B cell (primary cell): ENCODE measurements at regions not wholly inside any gene's neighbourhood (a gene's known extent, or its start where the extent isn't known, plus 50 kb on each side); places are given as distances from the start of the nearest gene placed in this dataset.

ENCODE experiments used
- ATAC-seq: fragments of 200-7000 bp; cut with Tn5 transposase; one replicate; pipeline ENCODE4 v1.10.0; 2021; ENCODE audit warnings: low read depth, mild to moderate bottlenecking, moderate number of reproducible peaks, moderate library complexity
- CTCF ChIA-PET: fragments of 350-600 bp; sonication (Branson Sonifier 250); formaldehyde crosslinking; loops from one replicate; lab custom pipeline; 2021; ENCODE audit warnings: antibody characterized with exemption, inconsistent platforms; lab: Charles Lee
- POLR2A ChIA-PET: fragments of 350-600 bp; sonication (Branson Sonifier 250); formaldehyde crosslinking; loops from one replicate; lab custom pipeline; 2021; ENCODE audit warnings: antibody characterized with exemption; lab: Charles Lee
- DNase-seq: peaks from one replicate; pipeline ENCODE4 v3.0.0; 2013
- H2AFZ ChIP-seq: 2 replicates; pipeline ENCODE4 v1.6.1; 2012; ENCODE audit warnings: mild to moderate bottlenecking, low read depth, low read length; ENCODE audit not compliant: insufficient read depth, poor library complexity, severe bottlenecking
- H3K27ac ChIP-seq, 2 donors: 1 replicate in 1 of 2; 2 replicates in 1 of 2; pipeline ENCODE4 v1.5.1; 2012 to 2013; ENCODE audit warnings: low read length in 2 of 2, mild to moderate bottlenecking in 2 of 2, moderate library complexity in 1 of 2
- H3K27me3 ChIP-seq, 4 experiments: fragments of 200-600 bp in 1 of 4; sonication (generic) in 1 of 4; replicated peaks in 1 of 4; 1 replicate in 2 of 4; 2 replicates in 2 of 4; pipeline versions ENCODE4 v1.6.1 to v1.7.0; 2013 to 2016; ENCODE audit warnings: low read length in 3 of 4, mild to moderate bottlenecking in 2 of 4, mixed read lengths in 1 of 4, moderate library complexity in 1 of 4; ENCODE audit not compliant: insufficient read depth in 4 of 4, control insufficient read depth in 3 of 4; ENCODE audit errors: control extremely low read depth in 1 of 4
- H3K36me3 ChIP-seq, 2 experiments: replicated peaks in 1 of 2; 1 replicate in 1 of 2; 2 replicates in 1 of 2; pipeline versions ENCODE4 v1.6.1 to v1.7.1; 2013; ENCODE audit warnings: low read length in 1 of 2; ENCODE audit not compliant: insufficient read depth in 2 of 2, control insufficient read depth in 1 of 2; ENCODE audit errors: control extremely low read depth in 1 of 2, extremely low read depth in 1 of 2
- H3K4me1 ChIP-seq, 2 donors: fragments of 200-600 bp in 1 of 2; sonication (generic) in 1 of 2; 1 replicate in 1 of 2; 2 replicates in 1 of 2; pipeline versions ENCODE4 v1.5.1 to v1.6.1; 2013 to 2017; ENCODE audit warnings: low read length in 2 of 2; ENCODE audit not compliant: control insufficient read depth in 2 of 2, insufficient read depth in 2 of 2
- H3K4me2 ChIP-seq: replicated peaks from 2 replicates; pipeline ENCODE3; 2012; ENCODE audit warnings: mild to moderate bottlenecking, low read depth, low read length; ENCODE audit not compliant: poor library complexity, severe bottlenecking
- H3K4me3 ChIP-seq, 5 experiments: fragments of 200-600 bp in 1 of 5; sonication (generic) in 1 of 5; 1 replicate in 3 of 5; 2 replicates in 2 of 5; pipeline versions ENCODE4 v1.5.1 to v1.7.0; 2011 to 2016; ENCODE audit warnings: low read length in 4 of 5, mild to moderate bottlenecking in 4 of 5, low read depth in 2 of 5, control low read depth in 1 of 5, moderate library complexity in 1 of 5; ENCODE audit not compliant: insufficient read depth in 1 of 5; ENCODE audit errors: control extremely low read depth in 1 of 5, extremely low read depth in 1 of 5
- H3K79me2 ChIP-seq: fragments of 200-600 bp; sonication (generic); one replicate; pipeline ENCODE4 v1.6.0; 2016; ENCODE audit warnings: low read length; ENCODE audit not compliant: control insufficient read depth, insufficient read depth
- H3K9ac ChIP-seq: fragments of 200-600 bp; sonication (generic); 2 replicates; pipeline ENCODE4 v1.6.1; 2017; ENCODE audit warnings: mild to moderate bottlenecking, low read length, moderate library complexity
- H3K9me3 ChIP-seq, 3 donors: one replicate each; pipeline versions ENCODE4 v1.6.1 to v1.7.1; 2013; ENCODE audit warnings: low read length in 2 of 3; ENCODE audit not compliant: control insufficient read depth in 2 of 3, insufficient read depth in 1 of 3; ENCODE audit errors: control extremely low read depth in 1 of 3
- H4K20me1 ChIP-seq: 2 replicates; pipeline ENCODE4 v1.6.0; 2012; ENCODE audit warnings: mild to moderate bottlenecking, low read length; ENCODE audit not compliant: insufficient read depth, control insufficient read depth, poor library complexity, severe bottlenecking
- H3K27ac Mint-ChIP-seq: one replicate; pipeline ENCODE4 v1.8.0; 2021; ENCODE audit warnings: mixed read lengths
- H3K27me3 Mint-ChIP-seq: one replicate; pipeline ENCODE4 v1.8.0; 2021; ENCODE audit warnings: mixed read lengths
- H3K4me1 Mint-ChIP-seq: one replicate; pipeline ENCODE4 v1.8.0; 2021; ENCODE audit warnings: mixed read lengths
- H3K4me3 Mint-ChIP-seq: one replicate; pipeline ENCODE4 v1.8.0; 2021; ENCODE audit warnings: mixed read lengths
- H3K9me3 Mint-ChIP-seq: one replicate; pipeline ENCODE4 v1.8.0; 2022; ENCODE audit warnings: mixed read lengths; ENCODE audit not compliant: insufficient read depth
- CTCF ChIP-seq: fragments of 200-600 bp; IDR thresholded peaks from one replicate; pipeline ENCODE4 v1.8.0; 2022; ENCODE audit warnings: antibody characterized with exemption, mild to moderate bottlenecking
- EZH2 ChIP-seq: IDR thresholded peaks from 2 replicates; pipeline ENCODE4 v1.6.1; 2012; ENCODE audit warnings: borderline replicate concordance, low read depth, mild to moderate bottlenecking, moderate library complexity, low read length; ENCODE audit not compliant: insufficient read depth, poor library complexity, severe bottlenecking
- WGBS: methylation state at CpG from one replicate; pipeline ENCODE4 v1.1.5; 2013; ENCODE audit warnings: missing lambda C conversion rate; ENCODE audit not compliant: insufficient coverage; 5-methylcytosine and 5-hydroxymethylcytosine counted together
- intact Hi-C: fragments of 100-400 bp; cut with micrococcal nuclease; formaldehyde crosslinking; loops from one replicate; pipeline ENCODE4 v1.10.0; 2022

- no peaks in the 10 kb centered on the region for H3K79me2 ChIP-seq
- H3K36me3 ChIP-seq, result no peaks in the 10 kb centered on the region
- H3K4me1 ChIP-seq, result no peaks in the 10 kb centered on the region
- Mint-ChIP-seq H3K4me1 (no peaks in the 10 kb centered on the region), H3K27me3 (no peaks in the 10 kb centered on the region), H3K9me3 (no peaks in the 10 kb centered on the region), H3K4me3 (no peak overlapping the region), H3K27ac (no peak overlapping the region)
- H4K20me1 ChIP-seq, result no peaks in the 10 kb centered on the region
- H2AFZ ChIP-seq, result no peak overlapping the region
- H3K9me3 ChIP-seq, result peaks cover 0 to 4% (median 0%) of the 10 kb centered on the region in 3 donors
- WGBS, result 100% methylated on average over 1 of the region's 2 CpGs
- ATAC-seq (no peak), DNase-seq (no peak)
- no peak overlapping the region for H3K4me2 ChIP-seq
- no peak overlapping the region for H3K27ac ChIP-seq
- no peak overlapping the region for H3K4me3 ChIP-seq
- ChIA-PET POLR2A (no interaction called here), CTCF (interaction anchor here (0.7 kb wide), 2 partner anchors 1438 to 1482 kb away, joined by 3 to 5 read pairs; no protein-coding TSS in a partner anchor)
- no peak overlapping the region for H3K9ac ChIP-seq
- no peaks in the 10 kb centered on the region for H3K27me3 ChIP-seq
- TF ChIP-seq CTCF (no peak), EZH2 (no peak)
- intact Hi-C loops, result no loop called here
Measured at GRCh38 chr4:4605849-4606248, 64.0 kb upstream of the STX18 start.

DNA sequence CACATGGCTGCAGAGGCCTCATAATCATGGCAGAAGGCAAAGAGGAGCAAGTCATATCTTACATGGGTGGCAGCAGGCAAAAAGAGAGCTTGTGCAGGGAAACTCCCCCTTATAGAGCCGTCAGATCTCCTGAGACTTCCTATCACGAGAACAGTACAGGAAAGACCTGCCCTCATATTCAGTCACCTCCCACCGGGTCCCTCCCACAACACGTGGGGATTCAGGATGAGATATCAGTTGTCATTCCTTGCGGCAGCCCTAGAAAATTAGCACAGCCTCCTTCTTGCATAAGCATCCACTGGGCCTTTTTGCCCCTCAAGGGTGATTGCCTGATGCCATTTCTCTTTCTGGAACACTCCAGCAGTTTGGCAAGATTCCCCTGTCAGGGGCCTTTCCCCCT, 61.7 kb upstream of the STX18 start:
- CTCF ChIA-PET, result no interaction called here
- ATAC-seq, result no peak
- Histone ChIP-seq H3K27ac (no peak overlapping the region), H2AFZ (no peak overlapping the region), H3K79me2 (no peaks in the 10 kb centered on the region), H3K27me3 (no peaks in the 10 kb centered on the region), H3K36me3 (no peaks in the 10 kb centered on the region), H3K9me3 (no peaks in the 10 kb centered on the region), H4K20me1 (no peaks in the 10 kb centered on the region), H3K4me3 (no peak overlapping the region), H3K4me2 (no peak overlapping the region), H3K9ac (no peak overlapping the region), H3K4me1 (no peaks in the 10 kb centered on the region)
- WGBS, result 83% methylated on average over 3 of the region's 5 CpGs
- H3K27ac Mint-ChIP-seq, result no peak overlapping the region
- POLR2A ChIA-PET, result no interaction called here
- no peaks in the 10 kb centered on the region for H3K9me3 Mint-ChIP-seq
- H3K27me3 Mint-ChIP-seq, result no peaks in the 10 kb centered on the region
- no peak overlapping the region for H3K4me3 Mint-ChIP-seq
- intact Hi-C loops, result no loop called here
- no peaks in the 10 kb centered on the region for H3K4me1 Mint-ChIP-seq
- no peak for DNase-seq
- no peak for TF ChIP-seq EZH2
- TF ChIP-seq CTCF, result no peak
